Loucy (cell line): ENCODE measurements at regions not wholly inside any gene's neighbourhood (a gene's known extent, or its start where the extent isn't known, plus 50 kb on each side); places are given as distances from the start of the nearest gene placed in this dataset.

Experiments
- H2AFZ ChIP-seq: fragments of 200-600 bp; sonication (generic); 2 replicates; pipeline ENCODE4 v1.6.0; 2016; ENCODE audit warnings: antibody characterized with exemption, mild to moderate bottlenecking, low read length, moderate library complexity
- H3F3A ChIP-seq: fragments of 200-600 bp; 2 replicates; pipeline ENCODE4 v1.6.0; 2016; ENCODE audit warnings: antibody characterized with exemption, low read depth, mild to moderate bottlenecking
- H3K27me3 ChIP-seq: fragments of 200-600 bp; sonication (generic); 2 replicates; pipeline ENCODE4 v1.6.1; 2014; ENCODE audit warnings: low read length, mild to moderate bottlenecking; ENCODE audit not compliant: insufficient read depth, poor library complexity, severe bottlenecking
- H3K36me3 ChIP-seq: fragments of 200-600 bp; sonication (generic); 2 replicates; pipeline ENCODE4 v1.6.1; 2016; ENCODE audit warnings: low read length; ENCODE audit not compliant: insufficient read depth
- H3K4me1 ChIP-seq: fragments of 200-600 bp; sonication (generic); 2 replicates; pipeline ENCODE4 v1.5.1; 2014; ENCODE audit warnings: low read length, mild to moderate bottlenecking; ENCODE audit not compliant: insufficient read depth, poor library complexity, severe bottlenecking
- H3K4me2 ChIP-seq: fragments of 200-600 bp; sonication (generic); 2 replicates; pipeline ENCODE4 v1.6.0; 2014; ENCODE audit warnings: antibody characterized with exemption, low read length, low read depth, mild to moderate bottlenecking; ENCODE audit not compliant: poor library complexity, severe bottlenecking
- H3K4me3 ChIP-seq: fragments of 200-600 bp; sonication (generic); 2 replicates; pipeline ENCODE4 v1.5.1; 2014; ENCODE audit warnings: low read length, mild to moderate bottlenecking, mixed read lengths; ENCODE audit not compliant: poor library complexity, severe bottlenecking
- H3K79me2 ChIP-seq: fragments of 200-600 bp; sonication (generic); 2 replicates; pipeline ENCODE4 v1.6.1; 2014; ENCODE audit warnings: low read length; ENCODE audit not compliant: insufficient read depth
- H3K9ac ChIP-seq: fragments of 200-600 bp; sonication (generic); 2 replicates; pipeline ENCODE4 v1.6.0; 2014; ENCODE audit warnings: mild to moderate bottlenecking, low read depth, low read length, moderate library complexity; ENCODE audit not compliant: poor library complexity, severe bottlenecking
- H3K9me2 ChIP-seq: fragments of 200-600 bp; sonication (generic); replicated peaks from 2 replicates; pipeline ENCODE4 v1.6.1; 2016; ENCODE audit warnings: low read depth, low read length, mixed read lengths
- H3K9me3 ChIP-seq: fragments of 200-600 bp; sonication (generic); 2 replicates; pipeline ENCODE4 v1.6.1; 2014; ENCODE audit warnings: mild to moderate bottlenecking, antibody characterized with exemption, low read length, low read depth; ENCODE audit not compliant: insufficient read depth
- H4K20me1 ChIP-seq: fragments of 200-600 bp; sonication (generic); 2 replicates; pipeline ENCODE4 v1.6.0; 2014; ENCODE audit warnings: antibody characterized with exemption, low read length, mild to moderate bottlenecking; ENCODE audit not compliant: insufficient read depth, poor library complexity, severe bottlenecking
- EZH2phosphoT487 ChIP-seq: fragments of 200-600 bp; IDR thresholded peaks from 2 replicates; pipeline ENCODE4 v1.6.1; 2018; ENCODE audit warnings: antibody characterized with exemption, mild to moderate bottlenecking, moderate library complexity, borderline replicate concordance
- TF ChIP-seq, protein P1 (sequence below): fragments of 200-600 bp; sonication (generic); conservative IDR thresholded peaks from 2 replicates; pipeline ENCODE4 v1.5.1; 2014; ENCODE audit warnings: mild to moderate bottlenecking, antibody characterized with exemption, low read length

DNA sequence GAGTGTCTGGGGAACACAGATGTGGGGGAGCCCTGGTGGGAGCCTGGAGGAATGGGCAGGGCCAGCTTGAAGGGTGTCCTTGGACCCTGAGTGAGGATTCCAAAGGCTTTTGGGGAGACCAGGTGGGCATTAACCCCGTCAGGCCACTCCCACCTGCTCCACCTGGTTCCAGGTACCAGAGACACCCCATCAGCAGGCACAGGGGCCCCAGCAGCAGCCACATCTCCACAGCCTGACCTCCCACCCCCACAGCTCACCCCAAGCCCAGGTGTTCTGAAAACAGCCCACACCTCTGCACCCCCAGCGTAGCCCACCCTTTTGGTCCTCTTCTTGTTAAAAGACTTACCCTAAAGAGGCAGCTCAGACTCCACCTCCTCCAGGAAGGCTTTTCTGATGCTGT lies 102.1 kb upstream of the PRR20G start:
- H3K4me2 ChIP-seq, result no peak overlapping the region
- H3K9me3 ChIP-seq, result no peaks in the 10 kb centered on the region
- no peak overlapping the region for H3K4me3 ChIP-seq
- no peaks in the 10 kb centered on the region for H3K27me3 ChIP-seq
- H4K20me1 ChIP-seq, result no peaks in the 10 kb centered on the region
- no peaks in the 10 kb centered on the region for H3F3A ChIP-seq
- no peak overlapping the region for H3K9ac ChIP-seq
- H3K9me2 ChIP-seq, result no peaks in the 10 kb centered on the region
- no peaks in the 10 kb centered on the region for H3K4me1 ChIP-seq
- H2AFZ ChIP-seq, result no peak overlapping the region
- no peaks in the 10 kb centered on the region for H3K36me3 ChIP-seq
- no peaks in the 10 kb centered on the region for H3K79me2 ChIP-seq
- TF ChIP-seq, protein P1, sequence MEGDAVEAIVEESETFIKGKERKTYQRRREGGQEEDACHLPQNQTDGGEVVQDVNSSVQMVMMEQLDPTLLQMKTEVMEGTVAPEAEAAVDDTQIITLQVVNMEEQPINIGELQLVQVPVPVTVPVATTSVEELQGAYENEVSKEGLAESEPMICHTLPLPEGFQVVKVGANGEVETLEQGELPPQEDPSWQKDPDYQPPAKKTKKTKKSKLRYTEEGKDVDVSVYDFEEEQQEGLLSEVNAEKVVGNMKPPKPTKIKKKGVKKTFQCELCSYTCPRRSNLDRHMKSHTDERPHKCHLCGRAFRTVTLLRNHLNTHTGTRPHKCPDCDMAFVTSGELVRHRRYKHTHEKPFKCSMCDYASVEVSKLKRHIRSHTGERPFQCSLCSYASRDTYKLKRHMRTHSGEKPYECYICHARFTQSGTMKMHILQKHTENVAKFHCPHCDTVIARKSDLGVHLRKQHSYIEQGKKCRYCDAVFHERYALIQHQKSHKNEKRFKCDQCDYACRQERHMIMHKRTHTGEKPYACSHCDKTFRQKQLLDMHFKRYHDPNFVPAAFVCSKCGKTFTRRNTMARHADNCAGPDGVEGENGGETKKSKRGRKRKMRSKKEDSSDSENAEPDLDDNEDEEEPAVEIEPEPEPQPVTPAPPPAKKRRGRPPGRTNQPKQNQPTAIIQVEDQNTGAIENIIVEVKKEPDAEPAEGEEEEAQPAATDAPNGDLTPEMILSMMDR, result no peak
- no peak for TF ChIP-seq EZH2phosphoT487

DNA sequence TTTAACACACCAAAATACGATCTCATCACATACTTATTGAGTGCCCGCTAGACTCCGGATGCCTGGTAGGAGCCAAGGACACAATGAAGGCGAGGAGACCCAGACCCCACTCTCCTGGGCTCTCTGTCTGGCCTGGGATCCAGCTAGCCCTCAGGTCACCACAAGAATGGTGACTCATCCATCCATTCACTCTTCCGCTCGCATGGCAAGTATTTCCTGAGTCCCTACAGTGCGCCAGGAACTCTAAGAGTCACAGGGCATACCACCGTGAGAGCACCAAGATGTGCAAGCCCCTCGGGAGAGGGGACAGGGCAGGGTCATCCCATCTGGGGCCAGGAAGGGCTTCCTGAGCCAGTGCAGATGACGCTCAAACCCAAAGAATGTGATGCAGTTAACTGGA lies 101.6 kb upstream of the PRR20G start:
- Histone ChIP-seq H3K4me1 (no peaks in the 10 kb centered on the region), H3K9me3 (no peaks in the 10 kb centered on the region), H3K9me2 (no peaks in the 10 kb centered on the region), H3K79me2 (no peaks in the 10 kb centered on the region), H3K27me3 (no peaks in the 10 kb centered on the region), H3K4me2 (no peak overlapping the region), H3K4me3 (no peak overlapping the region), H3K9ac (no peak overlapping the region), H2AFZ (no peak overlapping the region), H3F3A (no peaks in the 10 kb centered on the region), H4K20me1 (no peaks in the 10 kb centered on the region), H3K36me3 (no peaks in the 10 kb centered on the region)
- TF ChIP-seq, protein P1, result no peak
- no peak for TF ChIP-seq EZH2phosphoT487

DNA sequence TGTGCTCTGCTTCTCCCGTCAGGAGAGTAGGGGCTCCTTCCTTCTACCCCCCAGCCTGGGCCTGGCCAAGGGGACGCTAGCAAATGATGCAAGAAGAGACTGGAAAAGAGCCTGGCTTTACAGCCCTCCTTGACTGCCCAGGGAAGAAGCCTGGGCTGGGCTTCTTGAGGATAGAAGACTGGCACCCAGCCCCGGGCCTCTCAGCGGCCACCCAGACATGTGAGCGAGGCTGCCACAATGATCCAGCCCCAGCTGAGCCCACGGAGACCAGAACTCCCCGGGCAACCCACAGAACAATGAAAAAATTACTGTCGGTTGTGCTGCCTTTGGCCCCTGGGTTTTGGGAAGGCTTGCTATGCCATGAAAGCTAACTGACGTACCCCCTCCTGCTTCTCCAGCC lies 100.6 kb upstream of the PRR20G start:
- Histone ChIP-seq H3K79me2 (no peaks in the 10 kb centered on the region), H3F3A (no peaks in the 10 kb centered on the region), H3K4me2 (no peak overlapping the region), H2AFZ (no peak overlapping the region), H4K20me1 (no peaks in the 10 kb centered on the region), H3K4me3 (no peak overlapping the region), H3K9ac (no peak overlapping the region), H3K4me1 (no peaks in the 10 kb centered on the region), H3K27me3 (no peaks in the 10 kb centered on the region), H3K9me3 (no peaks in the 10 kb centered on the region), H3K9me2 (no peaks in the 10 kb centered on the region), H3K36me3 (no peaks in the 10 kb centered on the region)
- TF ChIP-seq EZH2phosphoT487, result no peak
- TF ChIP-seq, protein P1, result no peak
